ENCODE measurements at regions not wholly inside any gene's neighbourhood (a gene's known extent, or its start where the extent isn't known, plus 50 kb on each side); places are given as distances from the start of the nearest gene placed in this dataset.

- Mint-ChIP-seq H3K4me3 (no peak overlapping the region), H3K36me3 (ENCODE audit: low read depth) (no peaks in the 10 kb centered on the region), H3K27me3 (ENCODE audit: insufficient read depth, low read depth, poor library complexity) (peaks cover 1% of the 10 kb centered on the region), H3K4me1 (no peaks in the 10 kb centered on the region; the same call in 1 of the 3 replicates), H3K27ac (no peak overlapping the region), H3K9me3 (no peaks in the 10 kb centered on the region)
- no peaks in the 10 kb centered on the region for H3K36me3 ChIP-seq (ENCODE audit: insufficient read depth)
- ATAC-seq (no peak), DNase-seq (ENCODE audit: low spot score) (no peak)
- H3F3A ChIP-seq (replicated peaks; ENCODE audit: low read depth) = no peaks in the 10 kb centered on the region
- no peaks in the 10 kb centered on the region for H3K4me1 ChIP-seq (ENCODE audit: insufficient read depth)
- H4K20me1 ChIP-seq (replicated peaks; ENCODE audit: insufficient read depth) = no peaks in the 10 kb centered on the region
- H3K4me2 ChIP-seq = no peak overlapping the region
- no peaks in the 10 kb centered on the region for H3K27me3 ChIP-seq (ENCODE audit: insufficient read depth)
- H3K9me2 ChIP-seq (ENCODE audit: insufficient read depth) = peaks cover 3% of the 10 kb centered on the region; the same call in 1 of the 2 replicates
- H3K79me2 ChIP-seq (replicated peaks; ENCODE audit: insufficient read depth) = no peaks in the 10 kb centered on the region
- no peak overlapping the region for H3K4me3 ChIP-seq
- TF ChIP-seq JUNB (IDR thresholded peaks at IDR 0.05; ENCODE audit: unreplicated experiment) (no peak), ZNF462 (CRISPR knock-in tag; IDR thresholded peaks at IDR 0.05) (no peak), ZNF114 (CRISPR knock-in tag; IDR thresholded peaks at IDR 0.05) (no peak), REST (IDR thresholded peaks at IDR 0.05; ENCODE audit: unreplicated experiment) (no peak), STAT1 (IDR thresholded peaks at IDR 0.05; ENCODE audit: unreplicated experiment) (no peak), EZH2phosphoT487 (IDR thresholded peaks at IDR 0.05; ENCODE audit: unreplicated experiment) (no peak), NANOG (IDR thresholded peaks at IDR 0.05; ENCODE audit: borderline replicate concordance) (no peak), POLR2AphosphoS5 (IDR thresholded peaks at IDR 0.05; ENCODE audit: low read depth) (no peak), ZNF331 (CRISPR knock-in tag; IDR thresholded peaks at IDR 0.05; ENCODE audit: low read depth) (no peak), EZH2 (IDR thresholded peaks at IDR 0.05; ENCODE audit: low read depth, unreplicated experiment) (no peak), ETS1 (IDR thresholded peaks at IDR 0.05) (no peak), CREB1 (CRISPR knock-in tag; IDR thresholded peaks at IDR 0.05; ENCODE audit: low read depth) (no peak)
- no peak overlapping the region for H2AFZ ChIP-seq
- no peak overlapping the region for H3K27ac ChIP-seq (ENCODE audit: low read depth)
Observed at GRCh38 chr20:54282625-54283024, 74.7 kb downstream of the PFDN4 start.

Measured in GM23338 (cell line).